D721Med (cell line): ENCODE measurements at regions not wholly inside any gene's neighbourhood (a gene's known extent, or its start where the extent isn't known, plus 50 kb on each side); places are given as distances from the start of the nearest gene placed in this dataset.

ENCODE experiments used
- DNase-seq: peaks from one replicate; pipeline ENCODE4 v3.0.0; 2011; ENCODE audit warnings: low spot score; ENCODE audit not compliant: insufficient read length
- FAIRE-seq: peaks from 2 replicates; lab custom pipeline; 2011; peaks lifted over from hg19 to GRCh38; lab: Jason Lieb, UNC
- TF ChIP-seq, protein P1 (sequence below): IDR thresholded peaks from 2 replicates; pipeline ENCODE4 v1.5.1; 2012; ENCODE audit warnings: mild to moderate bottlenecking, control low read depth; ENCODE audit not compliant: insufficient read depth; ENCODE audit errors: missing control alignments

DNA sequence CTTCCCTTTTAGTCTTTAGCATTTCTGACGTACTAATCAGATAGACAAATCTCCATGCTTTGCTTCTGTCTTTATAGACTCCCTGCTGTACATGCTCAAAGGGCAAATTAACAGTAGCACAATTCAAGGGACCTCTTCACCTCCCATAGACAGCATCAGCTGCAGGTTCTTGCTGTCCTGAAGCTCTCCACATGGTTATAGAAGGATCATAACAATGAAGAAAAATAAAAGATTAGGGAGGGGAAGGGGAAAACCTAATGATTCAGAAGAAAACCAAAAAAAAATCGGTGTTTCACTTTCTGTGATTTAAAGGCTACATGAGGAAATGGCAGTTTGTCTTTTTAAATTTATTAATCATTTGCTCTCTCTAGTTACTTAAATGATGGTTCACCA lies 155.5 kb downstream of the PTCSC3 start:
- DNase-seq (no peak), FAIRE-seq (no peak)
- TF ChIP-seq, protein P1, sequence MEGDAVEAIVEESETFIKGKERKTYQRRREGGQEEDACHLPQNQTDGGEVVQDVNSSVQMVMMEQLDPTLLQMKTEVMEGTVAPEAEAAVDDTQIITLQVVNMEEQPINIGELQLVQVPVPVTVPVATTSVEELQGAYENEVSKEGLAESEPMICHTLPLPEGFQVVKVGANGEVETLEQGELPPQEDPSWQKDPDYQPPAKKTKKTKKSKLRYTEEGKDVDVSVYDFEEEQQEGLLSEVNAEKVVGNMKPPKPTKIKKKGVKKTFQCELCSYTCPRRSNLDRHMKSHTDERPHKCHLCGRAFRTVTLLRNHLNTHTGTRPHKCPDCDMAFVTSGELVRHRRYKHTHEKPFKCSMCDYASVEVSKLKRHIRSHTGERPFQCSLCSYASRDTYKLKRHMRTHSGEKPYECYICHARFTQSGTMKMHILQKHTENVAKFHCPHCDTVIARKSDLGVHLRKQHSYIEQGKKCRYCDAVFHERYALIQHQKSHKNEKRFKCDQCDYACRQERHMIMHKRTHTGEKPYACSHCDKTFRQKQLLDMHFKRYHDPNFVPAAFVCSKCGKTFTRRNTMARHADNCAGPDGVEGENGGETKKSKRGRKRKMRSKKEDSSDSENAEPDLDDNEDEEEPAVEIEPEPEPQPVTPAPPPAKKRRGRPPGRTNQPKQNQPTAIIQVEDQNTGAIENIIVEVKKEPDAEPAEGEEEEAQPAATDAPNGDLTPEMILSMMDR, result no peak

DNA sequence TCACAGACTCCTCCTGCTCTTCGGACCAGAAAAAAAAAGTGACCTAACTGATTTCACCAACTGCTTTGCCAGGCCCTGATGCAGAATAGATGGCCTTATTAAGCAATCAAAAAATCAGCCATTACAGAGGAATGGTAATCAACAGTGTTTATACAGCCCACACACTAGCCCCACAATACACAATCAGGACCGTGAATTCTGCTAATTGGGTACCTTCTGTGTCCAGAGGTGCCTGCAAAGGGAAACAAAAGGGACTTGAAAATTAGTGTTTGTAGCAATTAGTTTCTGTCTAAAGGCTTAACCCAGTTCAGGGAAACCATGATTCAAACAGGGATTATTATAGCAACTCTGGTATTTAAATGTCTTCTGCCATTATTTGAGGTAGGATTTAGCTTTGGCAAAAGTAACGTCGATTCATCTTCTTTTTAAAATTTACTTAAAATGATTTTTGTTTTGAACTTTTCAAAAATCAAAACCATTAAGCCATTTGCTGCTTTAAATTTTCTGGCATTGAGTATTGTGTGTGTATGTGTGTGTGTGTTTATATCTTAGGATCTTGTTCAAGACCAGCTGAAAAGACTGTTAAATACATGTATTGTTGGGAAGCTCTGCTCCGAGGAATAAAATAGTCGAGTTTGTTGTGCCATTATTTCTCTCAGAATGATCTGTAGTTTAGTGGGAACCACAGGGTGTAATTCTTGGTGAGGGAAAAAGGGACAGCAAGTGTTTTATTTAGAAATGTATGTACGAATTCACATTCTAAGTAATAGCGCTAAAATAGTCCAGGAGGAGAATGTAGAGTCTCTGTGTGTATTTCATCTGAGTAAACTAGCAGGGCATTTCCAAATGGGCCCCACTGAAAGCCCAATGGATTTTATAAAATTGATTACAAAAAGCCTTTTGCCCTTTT lies 156.1 kb downstream of the PTCSC3 start:
- DNase-seq (no peak), FAIRE-seq (no peak)
- TF ChIP-seq, protein P1, result no peak

DNA sequence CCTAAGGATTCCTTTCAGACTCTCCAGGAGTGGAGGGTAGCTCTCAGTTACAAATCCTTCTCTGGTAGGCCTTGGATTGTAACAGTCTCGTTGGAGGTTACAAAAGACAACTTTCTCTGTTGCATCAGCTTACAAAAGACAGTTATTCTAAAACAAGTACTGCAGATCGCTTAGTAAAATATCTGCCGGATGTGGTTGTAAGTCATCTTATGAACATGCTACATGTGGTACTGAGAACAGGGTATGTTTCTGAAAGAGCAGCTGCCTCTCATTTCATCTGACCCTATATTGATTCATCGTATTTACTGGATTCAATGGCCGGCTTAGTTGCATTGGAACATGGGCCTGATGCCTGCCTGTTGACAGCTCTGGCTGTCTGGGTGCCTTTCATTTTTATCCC lies 157.4 kb downstream of the PTCSC3 start:
- TF ChIP-seq, protein P1, result no peak
- FAIRE-seq, result no peak
- DNase-seq, result no peak

- DNase-seq (no peak), FAIRE-seq (no peak)
- TF ChIP-seq, protein P1, result no peak
Measured at GRCh38 chr14:36014236-36014635, 162.3 kb downstream of the PTCSC3 start.

GRCh38 chr14:36013483-36013882 lies 163.0 kb downstream of the PTCSC3 start:
- no peak for DNase-seq
- TF ChIP-seq, protein P1, result no peak
- no peak for FAIRE-seq

GRCh38 chr14:36012621-36013020 lies 163.9 kb downstream of the PTCSC3 start:
- FAIRE-seq (no peak), DNase-seq (no peak)
- TF ChIP-seq, protein P1, result no peak

- TF ChIP-seq, protein P1, result no peak
- FAIRE-seq (no peak), DNase-seq (no peak)
Measured at GRCh38 chr14:36009643-36010042, 166.9 kb downstream of the PTCSC3 start.
